ENCODE measurements at regions not wholly inside any gene's neighbourhood (a gene's known extent, or its start where the extent isn't known, plus 50 kb on each side); places are given as distances from the start of the nearest gene placed in this dataset.

GRCh38 chr2:78892295-78892694 lies 133.2 kb upstream of the REG3G start:
- H3K36me3 Mint-ChIP-seq (ENCODE audit: low read depth) = no peaks in the 10 kb centered on the region
- H3K4me3 Mint-ChIP-seq = no peak overlapping the region
- Histone ChIP-seq H3K36me3 (ENCODE audit: control insufficient read depth, insufficient read depth, low read length) (no peaks in the 10 kb centered on the region), H3K27me3 (ENCODE audit: control insufficient read depth, insufficient read depth, low read length, poor library complexity, severe bottlenecking) (no peaks in the 10 kb centered on the region), H3K9me3 (ENCODE audit: control insufficient read depth, low read length) (no peaks in the 10 kb centered on the region), H3K27ac (ENCODE audit: low read depth, low read length) (no peak overlapping the region), H3K4me3 (ENCODE audit: low read length) (no peak overlapping the region), H3K9ac (ENCODE audit: extremely low read depth, low read length, poor library complexity, severe bottlenecking) (no peak overlapping the region), H3K4me1 (ENCODE audit: control insufficient read depth, insufficient read depth, low read length) (no peaks in the 10 kb centered on the region)
- H3K27me3 Mint-ChIP-seq (ENCODE audit: insufficient read depth) = no peaks in the 10 kb centered on the region
- H3K4me1 Mint-ChIP-seq = no peaks in the 10 kb centered on the region
- WGBS, 2 experiments (ENCODE audit: insufficient coverage in 1 of 2, insufficient read length in 1 of 2) = 91 to 93% methylated on average over 2 to 3 of the region's 3 CpGs
- no peak for TF ChIP-seq CTCF (conservative IDR thresholded peaks at IDR 0.05)
- H3K9me3 Mint-ChIP-seq = no peaks in the 10 kb centered on the region
- DNase-seq = no peak
- H3K27ac Mint-ChIP-seq = no peak overlapping the region

- no peak overlapping the region for H3K4me3 Mint-ChIP-seq
- Histone ChIP-seq H3K36me3 (ENCODE audit: control insufficient read depth, insufficient read depth, low read length) (no peaks in the 10 kb centered on the region), H3K9me3 (ENCODE audit: control insufficient read depth, low read length) (no peaks in the 10 kb centered on the region), H3K4me3 (ENCODE audit: low read length) (no peak overlapping the region), H3K9ac (ENCODE audit: extremely low read depth, low read length, poor library complexity, severe bottlenecking) (no peak overlapping the region), H3K27ac (ENCODE audit: low read depth, low read length) (no peak overlapping the region), H3K27me3 (ENCODE audit: control insufficient read depth, insufficient read depth, low read length, poor library complexity, severe bottlenecking) (no peaks in the 10 kb centered on the region), H3K4me1 (ENCODE audit: control insufficient read depth, insufficient read depth, low read length) (no peaks in the 10 kb centered on the region)
- H3K27me3 Mint-ChIP-seq (ENCODE audit: insufficient read depth) = no peaks in the 10 kb centered on the region
- H3K9me3 Mint-ChIP-seq = no peaks in the 10 kb centered on the region
- H3K4me1 Mint-ChIP-seq = no peaks in the 10 kb centered on the region
- DNase-seq = no peak
- no peak overlapping the region for H3K27ac Mint-ChIP-seq
- H3K36me3 Mint-ChIP-seq (ENCODE audit: low read depth) = no peaks in the 10 kb centered on the region
- 85 to 100% methylated on average over 1 of the region's 1 CpG for WGBS, 2 experiments (ENCODE audit: insufficient coverage in 1 of 2, insufficient read length in 1 of 2)
- TF ChIP-seq CTCF (conservative IDR thresholded peaks at IDR 0.05) = no peak
These were observed 130.5 kb upstream of the REG3G start for GRCh38 chr2:78895022-78895421.

- no peak overlapping the region for H3K4me3 ChIP-seq (ENCODE audit: low read length)
- TF ChIP-seq CTCF (conservative IDR thresholded peaks at IDR 0.05) = no peak
- H3K9me3 ChIP-seq (ENCODE audit: control insufficient read depth, low read length) = no peaks in the 10 kb centered on the region
- no peak for DNase-seq
- no peaks in the 10 kb centered on the region for H3K36me3 ChIP-seq (ENCODE audit: control insufficient read depth, insufficient read depth, low read length)
- no peak overlapping the region for H3K4me3 Mint-ChIP-seq
- no peaks in the 10 kb centered on the region for H3K4me1 ChIP-seq (ENCODE audit: control insufficient read depth, insufficient read depth, low read length)
- no peaks in the 10 kb centered on the region for H3K27me3 ChIP-seq (ENCODE audit: control insufficient read depth, insufficient read depth, low read length, poor library complexity, severe bottlenecking)
- no peak overlapping the region for H3K9ac ChIP-seq (ENCODE audit: extremely low read depth, low read length, poor library complexity, severe bottlenecking)
- H3K36me3 Mint-ChIP-seq (ENCODE audit: low read depth) = no peaks in the 10 kb centered on the region
- 88 to 96% methylated on average over 3 of the region's 3 CpGs for WGBS, 2 experiments (ENCODE audit: insufficient coverage in 1 of 2, insufficient read length in 1 of 2)
- no peak overlapping the region for H3K27ac Mint-ChIP-seq
- no peaks in the 10 kb centered on the region for H3K27me3 Mint-ChIP-seq (ENCODE audit: insufficient read depth)
- H3K9me3 Mint-ChIP-seq = no peaks in the 10 kb centered on the region
- no peak overlapping the region for H3K27ac ChIP-seq (ENCODE audit: low read depth, low read length)
- no peaks in the 10 kb centered on the region for H3K4me1 Mint-ChIP-seq
These were observed 129.0 kb upstream of the REG3G start for GRCh38 chr2:78896536-78896935.
